ENCODE measurements at regions not wholly inside any gene's neighbourhood (a gene's known extent, or its start where the extent isn't known, plus 50 kb on each side); places are given as distances from the start of the nearest gene placed in this dataset.

GRCh38 chrY:8622156-8622555 lies 715.1 kb upstream of the TSPY4 start:
- TF ChIP-seq, protein P1, sequence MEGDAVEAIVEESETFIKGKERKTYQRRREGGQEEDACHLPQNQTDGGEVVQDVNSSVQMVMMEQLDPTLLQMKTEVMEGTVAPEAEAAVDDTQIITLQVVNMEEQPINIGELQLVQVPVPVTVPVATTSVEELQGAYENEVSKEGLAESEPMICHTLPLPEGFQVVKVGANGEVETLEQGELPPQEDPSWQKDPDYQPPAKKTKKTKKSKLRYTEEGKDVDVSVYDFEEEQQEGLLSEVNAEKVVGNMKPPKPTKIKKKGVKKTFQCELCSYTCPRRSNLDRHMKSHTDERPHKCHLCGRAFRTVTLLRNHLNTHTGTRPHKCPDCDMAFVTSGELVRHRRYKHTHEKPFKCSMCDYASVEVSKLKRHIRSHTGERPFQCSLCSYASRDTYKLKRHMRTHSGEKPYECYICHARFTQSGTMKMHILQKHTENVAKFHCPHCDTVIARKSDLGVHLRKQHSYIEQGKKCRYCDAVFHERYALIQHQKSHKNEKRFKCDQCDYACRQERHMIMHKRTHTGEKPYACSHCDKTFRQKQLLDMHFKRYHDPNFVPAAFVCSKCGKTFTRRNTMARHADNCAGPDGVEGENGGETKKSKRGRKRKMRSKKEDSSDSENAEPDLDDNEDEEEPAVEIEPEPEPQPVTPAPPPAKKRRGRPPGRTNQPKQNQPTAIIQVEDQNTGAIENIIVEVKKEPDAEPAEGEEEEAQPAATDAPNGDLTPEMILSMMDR (IDR thresholded peaks at IDR 0.05 in 8 of 11, conservative IDR thresholded peaks at IDR 0.05 in 3 of 11) = no peak
- TF ChIP-seq POLR2A (IDR thresholded peaks at IDR 0.05) = no peak
- no peak for TF ChIP-seq POLR2AphosphoS5 (IDR thresholded peaks at IDR 0.05)

All from spleen (tissue), 7 donors.